NCI-H146 treated with DMSO at 0.1 percent for 48 hours (cell line): ENCODE measurements at regions not wholly inside any gene's neighbourhood (a gene's known extent, or its start where the extent isn't known, plus 50 kb on each side); places are given as distances from the start of the nearest gene placed in this dataset.
A peak's percentile ranks its signal among the peaks of the same experiment; 100 is the strongest.
"Not testable (repeated sequence)": the region's sequence is repeated elsewhere in the genome, so short reads cannot be mapped to it uniquely, and the experiment has no call there.

Experiments used
- DNase-seq: peaks from one replicate; lab custom pipeline; 2025; ENCODE audit not compliant: unreplicated experiment; lab: John Stamatoyannopoulos, UW

DNA sequence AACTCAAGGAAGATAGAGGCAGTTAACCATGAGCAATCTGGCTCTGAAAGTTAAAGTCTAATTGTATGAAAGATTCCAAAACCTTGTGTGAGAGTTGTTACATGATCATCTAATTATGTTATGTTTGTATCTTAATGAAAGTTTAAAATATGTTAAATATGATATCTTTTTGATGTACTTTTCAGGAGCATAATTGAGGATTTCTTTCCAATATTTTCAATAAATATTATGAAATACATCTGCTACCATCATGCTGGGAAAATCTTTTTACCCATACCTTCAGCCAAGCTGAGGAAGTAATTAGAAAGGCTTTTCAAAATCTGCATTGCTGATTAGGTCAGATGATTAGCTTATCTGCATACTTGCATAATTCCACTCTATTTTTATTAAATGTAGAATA, 318.4 kb downstream of the KLF12 start:
- DNase-seq: no peak

DNA sequence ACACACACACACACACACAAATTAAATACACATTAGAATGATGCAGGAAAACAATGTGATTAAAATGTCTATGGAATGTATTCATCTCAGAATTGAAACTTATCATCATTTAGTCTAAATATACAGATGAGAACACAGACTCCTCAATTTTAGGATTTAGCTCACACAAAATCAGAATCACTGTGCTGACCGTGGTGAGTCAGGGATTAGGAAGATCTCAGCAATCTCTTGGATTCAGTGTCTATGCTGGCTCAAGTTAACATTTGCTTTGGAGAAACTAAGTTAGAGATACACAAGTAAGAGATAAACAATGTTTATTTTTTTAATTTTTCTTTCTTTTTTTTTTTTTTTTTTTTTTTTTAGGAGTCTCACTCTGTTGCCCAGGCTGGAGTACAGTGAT, 323.6 kb downstream of the KLF12 start:
- DNase-seq: no peak

DNA sequence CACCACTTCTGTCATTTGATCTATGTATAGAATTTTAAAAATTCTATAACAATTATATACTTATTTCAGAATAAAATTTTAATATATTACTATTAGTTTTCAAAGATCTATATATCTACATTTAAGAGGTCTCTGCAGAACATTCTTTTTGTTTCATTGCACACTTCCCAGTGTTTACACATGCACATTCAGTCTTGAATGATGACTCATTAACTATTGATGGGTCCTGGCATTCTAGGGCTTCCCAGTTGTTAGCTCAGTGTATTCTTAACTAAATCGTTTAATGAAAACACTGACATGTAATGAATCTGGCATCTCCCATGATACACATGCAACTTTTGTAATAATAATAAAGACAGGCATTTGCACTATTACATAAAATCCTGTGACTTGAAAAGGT, 324.6 kb downstream of the KLF12 start:
- peak; percentile 34 for DNase-seq

DNA sequence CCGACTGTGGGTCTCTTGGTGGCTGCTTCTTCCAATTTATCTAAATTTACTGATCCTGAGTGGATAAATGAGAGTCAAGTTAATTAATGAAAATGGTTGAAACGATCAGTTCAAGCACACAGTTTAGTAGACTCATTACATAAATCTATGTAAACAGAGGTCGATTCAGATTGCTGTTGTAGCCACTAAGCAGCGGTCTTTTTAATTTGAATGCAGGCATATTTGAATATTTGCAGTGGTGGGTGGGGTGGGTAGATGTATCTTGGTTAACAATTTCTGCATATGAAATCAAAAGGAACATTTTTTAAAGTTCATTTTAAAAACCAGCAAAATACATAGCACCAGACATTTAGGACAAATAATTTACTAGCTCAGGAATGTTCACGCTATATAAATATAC, 325.9 kb downstream of the KLF12 start:
- DNase-seq: peak; percentile 83

DNA sequence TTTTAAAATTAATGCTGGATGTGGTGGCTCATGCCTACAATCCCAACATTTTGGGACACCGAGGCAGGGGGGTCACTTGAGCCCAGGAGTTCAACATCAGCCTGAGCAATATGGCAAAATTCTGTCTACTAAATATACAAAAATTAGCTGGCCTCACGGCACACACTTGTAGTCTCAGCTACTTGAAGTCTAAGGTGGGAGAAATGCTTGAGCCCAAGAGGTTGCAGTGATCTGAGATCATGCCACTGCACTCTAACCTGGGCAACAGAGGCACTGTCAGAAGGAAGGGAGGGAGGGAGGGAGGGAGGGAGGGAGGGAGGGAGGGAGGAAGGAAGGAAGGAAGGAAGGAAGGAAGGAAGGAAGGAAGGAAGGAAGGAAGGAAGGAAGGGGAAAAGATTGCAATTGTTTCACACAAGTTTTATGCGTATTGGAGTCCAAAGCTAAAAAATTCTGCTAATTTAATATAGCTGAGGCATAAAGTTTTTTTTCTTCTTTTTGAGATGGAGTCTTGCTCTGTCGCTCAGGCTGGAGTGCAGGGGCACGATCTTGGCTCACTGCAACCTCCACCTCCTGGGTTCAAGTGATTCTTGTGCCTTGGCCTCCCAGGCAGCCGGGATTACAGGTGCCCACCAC, 328.8 kb downstream of the KLF12 start:
- not testable (repeated sequence) for DNase-seq

DNA sequence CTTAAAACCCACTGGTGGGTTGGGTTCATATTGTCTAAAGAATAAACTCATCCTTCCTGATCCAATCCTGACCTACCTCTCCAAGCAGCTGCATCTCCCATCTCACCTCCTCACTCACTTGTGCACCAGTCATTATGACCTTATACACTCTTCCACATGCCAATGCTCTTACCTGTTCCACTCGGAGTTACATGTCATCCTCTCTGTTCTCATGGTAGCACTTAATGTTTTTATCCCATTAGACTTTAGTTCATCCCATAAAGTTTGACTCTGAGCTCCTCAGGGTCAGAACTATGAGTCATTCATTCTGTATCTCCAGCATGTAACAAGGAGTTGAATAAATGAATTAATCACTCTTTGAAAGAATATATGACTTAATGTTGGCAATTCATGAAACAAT, 330.2 kb downstream of the KLF12 start:
- DNase-seq: no peak

DNA sequence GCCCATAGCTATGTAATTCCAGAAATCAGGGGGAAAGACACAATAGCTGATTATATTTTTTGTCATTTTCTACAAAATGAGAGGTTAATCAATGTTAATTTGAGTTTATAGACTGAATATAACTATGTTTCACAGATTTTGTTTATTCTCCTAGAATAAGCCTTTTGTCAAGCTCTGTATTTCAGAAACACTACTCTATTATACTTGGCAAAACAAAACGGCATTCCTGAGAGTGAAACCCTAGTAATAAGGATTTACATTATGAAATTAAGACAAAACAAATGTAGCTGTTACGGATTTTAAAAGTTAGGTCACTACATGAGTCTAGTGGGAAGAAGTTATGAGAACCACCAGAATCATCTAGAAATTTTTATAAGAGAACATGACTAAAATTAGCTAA, 334.2 kb downstream of the KLF12 start:
- DNase-seq: no peak

DNA sequence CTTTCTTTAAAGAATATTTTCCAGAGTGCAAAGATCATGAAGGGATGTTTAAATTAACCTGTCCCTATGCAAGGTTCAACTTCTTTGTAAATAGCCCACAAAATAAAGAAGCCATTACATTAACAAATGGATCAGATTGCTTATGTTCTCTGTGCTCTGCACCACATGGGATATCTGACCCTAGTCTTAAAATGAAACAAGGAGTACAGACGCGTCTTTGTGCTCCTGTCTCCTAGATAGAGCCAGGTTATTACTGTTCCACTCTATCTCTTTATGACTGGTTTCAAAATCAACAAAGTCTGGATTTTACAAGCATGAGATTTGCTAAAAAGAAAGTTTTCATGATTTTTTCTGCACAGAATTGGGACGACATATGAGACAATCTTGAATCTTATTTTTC, 339.4 kb downstream of the KLF12 start:
- DNase-seq: no peak

DNA sequence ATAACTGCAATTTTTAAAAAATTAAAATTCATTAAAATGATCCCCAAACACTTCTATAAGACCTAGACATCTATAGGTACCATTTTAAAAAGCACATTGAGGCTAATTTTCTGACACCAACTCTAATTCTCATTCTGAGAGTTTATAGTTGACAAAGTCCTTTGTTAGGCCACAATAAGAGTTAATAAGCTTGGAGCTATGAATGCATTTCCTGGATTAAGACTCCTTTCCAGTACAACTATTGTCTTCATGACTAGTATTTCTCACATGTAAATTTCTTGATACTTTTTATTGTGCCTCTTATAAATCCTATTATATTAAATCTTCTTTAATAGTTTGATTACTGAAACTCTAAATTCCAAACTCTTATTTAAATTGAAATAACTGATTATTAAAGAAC, 340.8 kb downstream of the KLF12 start:
- DNase-seq: no peak

DNA sequence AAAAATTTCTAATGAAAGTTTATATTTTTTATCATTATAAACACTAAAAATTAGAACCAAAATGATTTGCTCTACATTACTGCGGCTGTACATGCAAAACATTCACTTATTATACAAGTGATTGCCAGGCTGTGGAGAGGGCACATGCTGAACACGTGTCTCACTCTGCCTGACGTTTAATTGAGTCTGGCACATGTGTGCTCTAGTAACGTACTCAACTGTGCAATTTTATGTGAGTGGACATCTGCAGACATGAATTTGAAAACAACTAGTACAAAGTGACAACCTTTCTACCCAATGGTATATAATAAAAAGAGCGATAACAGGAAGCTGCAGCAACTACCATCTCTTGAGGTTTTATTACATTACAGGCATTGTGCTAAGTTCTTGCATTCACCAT, 341.4 kb downstream of the KLF12 start:
- DNase-seq: no peak

DNA sequence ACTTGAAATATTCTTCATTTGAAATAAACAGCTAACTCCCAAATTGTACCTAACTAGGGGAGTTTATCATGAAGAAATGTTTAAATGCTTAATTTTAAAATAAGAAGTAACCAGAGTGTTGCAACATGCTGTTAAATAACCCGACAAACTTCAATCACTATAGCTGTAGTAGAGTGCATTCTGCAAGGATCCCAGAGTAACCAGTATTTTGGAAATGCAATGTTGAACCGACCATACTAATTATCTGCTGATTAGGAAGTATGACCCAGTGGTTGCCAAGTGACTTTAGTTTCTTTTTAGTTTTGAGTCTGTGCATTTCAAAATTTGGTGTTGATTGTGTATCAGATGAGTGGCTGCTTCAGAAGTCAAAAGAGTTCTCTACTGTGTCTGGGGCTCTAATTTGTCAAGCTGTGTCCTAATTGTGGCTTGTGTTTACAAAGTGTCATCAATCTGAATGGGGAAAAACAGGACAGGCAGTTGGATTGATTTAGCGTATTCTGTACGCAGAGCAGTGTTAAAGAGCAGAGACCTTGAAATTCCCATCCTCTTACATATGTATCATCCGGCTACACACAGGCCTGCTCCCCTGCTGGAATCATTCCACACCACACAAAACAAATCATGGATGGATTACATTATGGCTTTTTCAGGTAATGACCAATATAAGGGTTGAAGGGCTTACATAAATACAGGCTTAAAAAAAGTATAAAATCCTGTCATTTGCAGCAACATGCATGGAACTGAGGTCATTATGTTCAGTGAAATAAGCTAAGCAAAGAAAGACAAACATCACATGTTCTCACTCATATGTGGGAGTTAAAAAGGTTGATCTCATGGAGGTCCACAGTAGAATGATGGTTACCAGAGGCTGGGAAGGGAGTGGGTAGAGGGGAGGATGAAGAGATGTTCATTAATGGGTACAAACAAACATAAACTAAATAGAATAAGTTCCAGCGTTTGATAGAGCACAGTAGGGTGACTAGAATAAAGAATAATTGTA, 351.5 kb downstream of the KLF12 start:
- DNase-seq: peak; percentile 84

DNA sequence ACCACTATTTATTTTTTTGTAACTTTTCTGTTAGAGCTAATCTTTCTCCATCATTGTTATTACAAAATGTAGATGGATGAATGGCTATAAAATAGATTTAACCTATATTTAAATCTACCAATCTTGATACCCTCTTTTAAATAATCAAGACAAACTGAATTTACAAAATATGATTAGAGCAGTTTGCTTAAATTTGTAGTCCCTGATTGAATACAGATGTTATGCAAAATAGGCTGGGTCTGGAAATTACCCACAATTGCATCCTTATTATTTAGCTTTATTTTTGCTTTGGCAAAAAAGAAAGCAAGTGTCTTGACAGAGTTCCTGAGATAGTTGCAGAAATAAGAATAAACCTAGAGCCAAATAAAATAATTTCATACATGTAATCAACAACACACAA, 352.8 kb downstream of the KLF12 start:
- DNase-seq: no peak

DNA sequence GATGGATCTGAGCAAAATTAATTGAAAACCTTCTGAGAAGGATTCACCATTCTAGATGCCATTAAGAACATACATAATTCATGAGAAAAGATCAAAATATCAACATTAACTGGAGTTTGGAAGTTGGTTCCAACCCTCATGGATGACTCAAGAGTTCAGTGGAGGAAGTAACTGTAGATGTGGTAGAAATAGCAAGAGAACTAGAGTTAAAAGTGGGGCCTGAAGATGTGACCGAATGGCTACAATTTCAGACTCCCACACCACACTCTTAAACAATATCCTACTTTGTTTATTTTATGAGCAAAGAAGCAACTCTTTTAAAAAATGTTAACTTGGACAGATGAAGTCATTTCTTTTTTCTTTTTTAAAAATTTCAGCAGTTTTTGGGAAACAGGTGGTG, 354.3 kb downstream of the KLF12 start:
- DNase-seq: no peak

DNA sequence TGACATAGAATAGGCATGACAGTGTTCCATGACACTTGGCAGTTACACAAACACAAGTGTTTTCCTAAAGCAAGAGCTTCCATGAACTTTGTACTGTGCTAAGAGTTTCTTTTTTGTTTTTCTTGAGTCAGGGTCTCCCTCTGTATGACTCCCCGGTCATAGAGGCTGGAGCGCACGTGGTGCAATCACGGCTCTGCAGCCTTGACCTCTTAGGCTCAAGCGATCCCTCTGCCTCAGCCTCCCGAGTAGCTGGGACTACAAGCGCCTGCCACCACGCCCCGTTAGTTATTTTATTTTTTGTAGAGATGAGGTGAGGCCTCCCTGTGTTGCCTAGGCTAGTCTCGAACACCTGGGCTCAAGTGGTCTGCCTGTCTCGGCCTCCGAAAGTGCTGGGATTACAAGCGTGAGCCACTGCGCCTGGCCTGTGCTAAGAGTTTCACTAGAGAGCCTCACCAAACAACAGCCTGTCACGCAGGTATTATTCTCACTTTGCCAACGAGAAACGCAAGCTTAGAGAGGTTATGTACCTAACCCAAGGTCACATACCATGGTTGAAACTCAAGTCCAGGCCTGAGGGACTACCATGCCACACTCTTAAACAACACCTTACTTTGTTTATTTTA, 355.9 kb downstream of the KLF12 start:
- no peak for DNase-seq

DNA sequence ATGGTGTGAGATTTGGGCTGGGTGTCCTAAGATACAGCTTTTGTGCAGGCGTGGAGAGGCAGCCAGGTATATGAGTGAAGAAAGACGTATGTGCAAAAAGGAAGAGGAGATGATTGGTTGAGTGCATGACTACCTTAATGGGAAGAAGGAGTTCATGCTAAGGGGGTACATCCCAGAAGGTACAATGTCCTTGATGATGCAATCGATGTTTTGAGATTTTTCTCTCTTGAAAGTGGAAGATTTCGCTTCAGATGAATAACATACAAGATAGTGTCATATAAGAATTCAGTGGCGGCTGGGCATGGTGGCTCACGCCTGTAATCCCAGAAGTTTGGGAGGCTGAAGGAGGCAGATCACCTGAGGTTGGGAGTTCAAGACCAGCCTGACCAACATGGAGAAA, 357.1 kb downstream of the KLF12 start:
- DNase-seq: no peak

DNA sequence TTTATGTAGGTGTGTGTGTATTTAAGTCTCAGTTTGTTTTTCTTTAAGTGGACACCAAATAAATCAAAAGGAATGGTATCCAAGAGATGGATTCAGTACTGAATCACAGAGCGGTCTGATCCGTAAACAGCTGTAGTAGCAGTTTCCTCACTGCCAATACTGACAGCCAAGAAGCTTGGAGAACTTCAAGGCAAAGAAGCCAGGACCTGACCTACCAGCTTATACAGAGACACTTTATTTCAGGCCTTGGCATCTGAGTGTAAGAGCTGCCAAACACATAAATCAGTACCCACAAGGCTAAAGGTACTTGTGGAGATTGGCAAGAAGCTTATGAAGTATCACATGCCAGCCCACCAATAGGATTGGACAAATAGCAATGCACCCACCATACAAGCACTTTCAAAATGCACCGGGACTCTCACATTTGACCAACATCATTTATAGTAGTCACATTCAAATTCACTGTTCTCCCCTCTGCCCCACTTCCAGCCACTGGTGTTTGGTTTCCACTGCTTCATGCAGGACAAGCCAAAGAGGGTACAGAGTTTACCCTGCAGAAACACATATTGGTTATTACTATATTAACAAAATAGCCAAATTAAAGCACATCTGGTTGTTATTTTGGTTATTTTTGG, 357.9 kb downstream of the KLF12 start:
- DNase-seq: no peak

DNA sequence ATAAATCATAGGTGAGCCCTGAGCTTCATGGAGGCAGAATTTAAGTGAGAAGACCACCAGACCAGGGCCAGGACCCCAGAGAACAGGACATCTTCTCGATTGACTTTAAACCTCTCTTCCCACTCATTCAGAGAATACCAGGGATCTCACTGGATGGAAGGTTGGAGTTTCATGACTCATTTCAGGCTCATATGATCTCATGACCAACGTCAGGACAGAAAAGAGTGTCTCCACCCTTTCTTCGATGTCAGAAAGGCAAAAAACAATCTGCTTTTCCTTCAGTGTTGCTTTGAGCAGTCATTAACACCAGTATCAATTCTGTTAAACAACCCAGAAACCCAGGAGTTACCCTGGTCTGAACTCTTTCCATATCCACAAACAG, 361.0 kb downstream of the KLF12 start:
- DNase-seq: no peak

DNA sequence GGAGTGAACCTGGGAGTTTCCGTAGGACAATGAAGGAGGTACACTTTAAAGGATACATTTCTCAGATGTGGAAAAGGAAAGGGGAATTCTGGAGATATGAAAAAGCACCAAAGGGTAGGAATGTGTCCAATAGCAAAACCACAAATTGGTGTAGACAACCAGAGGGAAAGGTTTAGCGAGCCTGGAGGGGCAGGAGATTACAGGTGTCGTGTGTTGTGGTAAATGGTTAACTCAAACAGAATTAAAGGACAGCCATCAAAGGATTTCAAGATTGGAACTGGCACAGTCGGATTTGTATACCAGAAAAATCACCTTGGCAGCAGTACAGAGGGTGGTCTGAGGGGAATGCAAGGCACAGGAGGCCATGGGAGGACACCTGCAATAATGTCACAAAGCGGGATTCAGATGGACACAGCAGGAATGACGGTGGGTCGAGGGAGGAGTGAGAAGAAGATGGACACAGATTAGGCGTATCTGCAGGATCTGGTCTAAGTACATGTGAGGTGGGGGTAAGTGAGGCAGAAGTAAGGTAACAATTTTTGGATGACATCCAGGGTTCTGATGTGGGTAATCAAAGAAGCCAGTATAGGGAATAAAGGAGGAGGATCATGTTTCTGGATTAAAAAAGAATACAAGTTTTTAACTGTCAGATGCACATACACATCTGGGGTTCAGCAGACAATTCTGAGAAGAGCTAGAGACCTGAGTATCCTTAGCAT, 361.6 kb downstream of the KLF12 start:
- no peak for DNase-seq

DNA sequence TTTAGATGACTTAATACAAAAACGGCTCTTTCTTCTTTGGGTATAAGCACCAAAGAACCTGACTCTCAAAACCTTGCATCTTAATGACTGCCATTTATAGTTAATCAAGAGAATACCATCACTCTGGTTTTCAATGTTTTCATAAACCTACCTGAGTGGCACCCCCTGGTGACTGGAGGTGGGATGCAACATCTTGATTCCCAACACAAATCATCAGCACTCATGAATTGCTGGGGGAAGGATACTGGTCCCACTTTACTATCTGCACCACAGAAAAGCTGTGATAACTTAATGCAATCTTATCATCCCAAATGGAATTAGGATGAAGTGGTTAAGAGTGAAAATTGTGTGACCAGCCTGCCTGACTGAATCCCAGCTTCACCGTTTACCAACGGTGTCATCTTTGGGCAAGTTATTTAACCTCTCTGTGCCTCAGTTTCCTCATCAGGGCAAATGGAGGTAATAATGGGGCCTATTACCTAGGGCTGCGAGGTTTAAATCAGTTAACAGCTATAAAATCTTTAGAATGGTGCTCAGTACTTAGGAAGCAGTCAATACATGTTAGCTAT, 366.4 kb downstream of the KLF12 start:
- no peak for DNase-seq

DNA sequence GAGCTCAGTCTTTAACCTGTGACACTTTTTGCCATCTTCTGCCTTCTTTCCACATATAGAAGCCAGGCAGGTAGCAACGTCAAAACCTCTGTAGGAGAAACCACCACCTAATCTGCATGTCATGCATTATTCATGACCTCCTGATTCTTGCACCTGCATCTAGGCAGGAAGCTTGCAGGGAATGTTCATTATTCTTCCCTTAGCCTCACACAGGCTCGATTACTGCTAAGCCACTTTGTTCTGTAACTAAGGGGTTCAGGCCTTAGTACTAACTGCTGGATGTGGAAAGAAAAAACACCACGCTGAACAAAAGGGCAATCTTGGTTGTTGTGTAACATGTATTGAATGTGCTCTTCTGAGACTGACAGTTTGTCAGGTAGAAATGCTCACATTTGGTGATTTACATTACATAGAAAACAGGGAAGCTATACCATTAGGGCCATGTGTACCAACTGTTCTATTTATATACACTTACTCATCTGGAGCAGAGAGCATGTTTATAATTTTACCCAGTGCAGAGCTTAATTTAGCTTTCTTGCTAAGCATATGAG, 366.9 kb downstream of the KLF12 start:
- peak; percentile 85 for DNase-seq
